ENCODE measurements at regions not wholly inside any gene's neighbourhood (a gene's known extent, or its start where the extent isn't known, plus 50 kb on each side); places are given as distances from the start of the nearest gene placed in this dataset.

DNA sequence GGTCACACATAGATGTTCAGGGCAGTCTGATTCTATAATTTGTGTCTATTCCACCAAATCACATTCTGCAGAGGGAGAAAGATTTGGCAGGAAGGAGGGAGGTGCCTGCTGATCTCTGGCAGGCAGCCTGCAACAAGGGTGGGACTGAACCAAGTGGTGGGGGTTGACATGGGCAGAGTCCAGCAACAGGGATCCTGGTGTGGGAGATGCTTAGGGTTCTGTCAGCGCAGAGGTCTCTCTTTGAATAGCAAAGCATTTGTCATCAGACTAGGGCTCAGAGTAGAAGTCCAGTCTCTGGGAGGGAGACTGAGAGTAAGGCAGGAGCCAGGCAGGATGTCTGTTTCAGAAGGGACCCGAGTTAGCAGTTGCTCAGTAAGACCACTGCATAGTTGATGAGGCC is 94.6 kb downstream of the UTP18 start:
- H3K4me3 ChIP-seq = no peak overlapping the region
- no peak for DNase-seq (ENCODE audit: extremely low spot score)
- no peaks in the 10 kb centered on the region for H3K9me3 ChIP-seq
- WGBS = 36% methylated on average over 2 of the region's 2 CpGs
- no peaks in the 10 kb centered on the region for H3K36me3 ChIP-seq
- TF ChIP-seq, protein P1, sequence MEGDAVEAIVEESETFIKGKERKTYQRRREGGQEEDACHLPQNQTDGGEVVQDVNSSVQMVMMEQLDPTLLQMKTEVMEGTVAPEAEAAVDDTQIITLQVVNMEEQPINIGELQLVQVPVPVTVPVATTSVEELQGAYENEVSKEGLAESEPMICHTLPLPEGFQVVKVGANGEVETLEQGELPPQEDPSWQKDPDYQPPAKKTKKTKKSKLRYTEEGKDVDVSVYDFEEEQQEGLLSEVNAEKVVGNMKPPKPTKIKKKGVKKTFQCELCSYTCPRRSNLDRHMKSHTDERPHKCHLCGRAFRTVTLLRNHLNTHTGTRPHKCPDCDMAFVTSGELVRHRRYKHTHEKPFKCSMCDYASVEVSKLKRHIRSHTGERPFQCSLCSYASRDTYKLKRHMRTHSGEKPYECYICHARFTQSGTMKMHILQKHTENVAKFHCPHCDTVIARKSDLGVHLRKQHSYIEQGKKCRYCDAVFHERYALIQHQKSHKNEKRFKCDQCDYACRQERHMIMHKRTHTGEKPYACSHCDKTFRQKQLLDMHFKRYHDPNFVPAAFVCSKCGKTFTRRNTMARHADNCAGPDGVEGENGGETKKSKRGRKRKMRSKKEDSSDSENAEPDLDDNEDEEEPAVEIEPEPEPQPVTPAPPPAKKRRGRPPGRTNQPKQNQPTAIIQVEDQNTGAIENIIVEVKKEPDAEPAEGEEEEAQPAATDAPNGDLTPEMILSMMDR (IDR thresholded peaks at IDR 0.05) = no peak
- no peak for TF ChIP-seq POLR2A (IDR thresholded peaks at IDR 0.05; ENCODE audit: low read depth)
- H3K27ac ChIP-seq (replicated peaks in 1 of 4) = no peak overlapping the region
- peaks cover 0 to 42% (median 29%) of the 10 kb centered on the region in 4 donors for H3K4me1 ChIP-seq
- intact Hi-C loops (cut with DNase I) = no loop called here
- no peaks in the 10 kb centered on the region for H3K27me3 ChIP-seq

DNA sequence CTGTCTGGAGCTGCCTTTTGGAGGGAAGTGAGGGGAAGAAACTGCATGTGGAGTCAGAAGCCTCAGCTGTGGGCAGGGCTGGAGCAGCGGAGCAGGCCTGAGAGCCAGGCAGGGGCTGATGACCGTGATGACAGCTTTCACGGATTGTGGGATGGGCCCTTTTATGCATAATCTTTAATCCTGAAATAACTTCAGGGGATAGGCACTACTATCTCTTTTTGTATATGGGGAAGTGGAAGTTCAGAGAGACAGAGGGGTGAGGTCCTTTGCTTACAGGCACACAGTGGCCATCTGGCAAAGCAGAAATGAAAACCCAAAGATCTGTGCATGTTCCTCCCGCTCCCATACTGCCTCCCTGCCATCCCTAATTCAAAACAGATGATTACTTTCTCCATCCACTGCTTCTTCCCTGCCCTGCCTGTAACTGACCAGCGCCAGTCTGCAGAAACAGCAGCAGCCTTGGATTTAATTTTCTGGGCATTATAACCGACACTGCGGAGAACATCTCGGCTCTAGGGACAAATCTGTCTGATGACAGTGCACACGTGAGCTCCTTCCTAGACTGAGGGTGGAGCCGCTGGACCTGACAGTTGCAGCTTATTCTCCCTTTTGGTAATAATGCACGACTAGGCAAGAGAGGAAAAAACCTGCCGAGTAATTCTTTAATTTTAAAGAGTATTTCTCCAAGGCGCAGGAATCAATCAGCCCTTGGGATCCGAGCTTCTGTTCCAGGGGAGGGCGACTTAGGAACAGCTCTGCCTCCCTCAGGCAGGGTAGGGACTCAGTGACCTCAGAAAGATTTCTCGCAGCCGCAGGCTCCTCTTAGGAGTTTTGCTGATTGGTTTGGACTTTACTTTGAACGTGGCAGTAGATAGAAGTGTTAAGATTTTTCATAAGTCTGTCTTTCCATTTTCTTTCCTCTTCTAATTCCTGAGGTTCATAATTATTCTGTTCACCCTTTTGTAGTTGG is 95.4 kb downstream of the UTP18 start:
- intact Hi-C loops (cut with DNase I) = no loop called here
- no peak for DNase-seq (ENCODE audit: extremely low spot score)
- peaks cover 0 to 42% (median 28%) of the 10 kb centered on the region in 4 donors for H3K4me1 ChIP-seq
- H3K27ac ChIP-seq (replicated peaks in 1 of 4) = no peak overlapping the region
- no peaks in the 10 kb centered on the region for H3K9me3 ChIP-seq
- whole genome bisulfite sequencing = 67% methylated on average over 18 of the region's 18 CpGs
- no peaks in the 10 kb centered on the region for H3K27me3 ChIP-seq
- no peak overlapping the region for H3K4me3 ChIP-seq
- TF ChIP-seq, protein P1 (IDR thresholded peaks at IDR 0.05) = no peak
- no peak for TF ChIP-seq POLR2A (IDR thresholded peaks at IDR 0.05; ENCODE audit: low read depth)
- TF ChIP-seq EP300 (IDR thresholded peaks at IDR 0.05) = no peak
- no peak for TF ChIP-seq POLR2AphosphoS5 (IDR thresholded peaks at IDR 0.05)
- no peaks in the 10 kb centered on the region for H3K36me3 ChIP-seq

GRCh38 chr17:51359055-51359454 is 98.7 kb downstream of the UTP18 start:
- DNase-seq (ENCODE audit: extremely low spot score) = no peak
- intact Hi-C loops (cut with DNase I) = no loop called here
- Histone ChIP-seq H3K27me3 (no peaks in the 10 kb centered on the region), H3K4me1 (peaks cover 0 to 31% (median 20%) of the 10 kb centered on the region in 4 donors), H3K9me3 (no peaks in the 10 kb centered on the region), H3K27ac (replicated peaks in 1 of 4) (no peak overlapping the region), H3K36me3 (no peaks in the 10 kb centered on the region), H3K4me3 (no peak overlapping the region)
- TF ChIP-seq POLR2A (IDR thresholded peaks at IDR 0.05; ENCODE audit: low read depth) (no peak), POLR2AphosphoS5 (IDR thresholded peaks at IDR 0.05) (no peak), EP300 (IDR thresholded peaks at IDR 0.05) (no peak)
- TF ChIP-seq, protein P1 (IDR thresholded peaks at IDR 0.05) = no peak
- WGBS = 90% methylated on average over 4 of the region's 4 CpGs

DNA sequence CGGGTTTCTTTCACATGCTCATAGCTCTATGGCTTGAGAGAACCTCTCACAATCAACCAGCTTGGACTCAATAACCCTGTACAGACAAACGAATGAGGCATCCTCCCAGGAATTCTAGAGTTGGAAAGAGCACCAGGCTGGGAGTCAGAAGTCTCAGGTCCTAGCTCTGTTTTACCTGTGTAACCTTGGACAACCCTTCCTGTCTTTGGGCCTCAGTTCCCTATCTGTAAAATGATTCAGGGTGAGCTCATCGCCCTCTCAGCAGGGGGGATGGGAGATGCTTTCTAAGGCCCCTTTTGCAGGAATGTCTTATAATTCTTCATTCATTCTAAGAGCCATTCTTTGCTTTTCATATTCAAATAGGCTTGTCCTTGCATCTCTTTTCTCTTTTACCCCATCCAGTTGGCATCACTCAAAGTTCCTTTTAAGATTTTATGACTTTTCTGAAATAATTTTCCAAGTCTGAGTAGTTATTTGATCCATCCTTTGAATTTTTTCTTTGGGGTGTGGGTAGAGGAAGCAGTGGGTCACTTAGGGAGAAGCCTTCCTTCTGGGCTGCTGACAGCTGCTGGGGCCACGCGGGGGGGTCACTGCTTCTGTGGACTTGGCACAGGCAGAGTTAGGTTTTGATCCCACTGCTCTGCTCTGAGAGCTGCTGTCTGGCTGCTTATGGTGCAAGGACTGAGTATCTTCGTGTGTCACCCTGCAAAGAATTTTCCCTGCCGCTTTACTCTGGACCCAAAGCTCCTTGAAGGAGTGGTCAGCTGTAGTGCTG is 102.7 kb downstream of the UTP18 start:
- Histone ChIP-seq H3K27ac (replicated peaks in 1 of 4) (no peak overlapping the region), H3K4me1 (peaks cover 0 to 14% (median 8%) of the 10 kb centered on the region in 4 donors), H3K27me3 (no peaks in the 10 kb centered on the region), H3K9me3 (no peaks in the 10 kb centered on the region), H3K36me3 (no peaks in the 10 kb centered on the region), H3K4me3 (no peak overlapping the region)
- WGBS = 45% methylated on average over 7 of the region's 7 CpGs
- no peak for DNase-seq (ENCODE audit: extremely low spot score)
- no peak for TF ChIP-seq POLR2AphosphoS5 (IDR thresholded peaks at IDR 0.05)
- intact Hi-C loops (cut with DNase I) = no loop called here

DNA sequence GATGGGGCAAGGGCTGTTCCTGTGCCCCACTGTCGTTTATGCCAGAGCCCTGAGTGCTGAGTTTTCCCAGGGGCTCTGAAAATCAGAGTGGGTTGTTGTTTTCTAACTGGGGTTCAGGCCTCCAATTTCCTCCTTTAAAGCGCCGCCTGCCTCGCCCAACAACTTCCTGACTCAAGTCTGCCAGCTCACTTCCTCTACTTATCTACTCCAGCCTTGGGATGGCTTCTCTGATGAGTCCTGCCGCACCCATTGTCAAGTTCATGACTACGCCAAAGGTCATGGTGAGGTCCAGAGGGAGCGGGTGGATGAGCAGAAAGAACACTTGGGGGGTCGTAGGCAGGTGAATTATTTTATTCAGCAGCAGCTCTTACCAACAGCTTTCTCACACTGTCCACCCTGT is 104.7 kb downstream of the UTP18 start:
- 78% methylated on average over 8 of the region's 8 CpGs for WGBS
- intact Hi-C loops (cut with DNase I) = no loop called here
- H3K36me3 ChIP-seq = no peaks in the 10 kb centered on the region
- no peaks in the 10 kb centered on the region for H3K9me3 ChIP-seq
- no peak overlapping the region for H3K4me3 ChIP-seq
- H3K27me3 ChIP-seq = no peaks in the 10 kb centered on the region
- no peak for TF ChIP-seq EP300 (IDR thresholded peaks at IDR 0.05)
- TF ChIP-seq, protein P1 (IDR thresholded peaks at IDR 0.05) = no peak
- no peak for TF ChIP-seq POLR2A (IDR thresholded peaks at IDR 0.05; ENCODE audit: low read depth)
- TF ChIP-seq POLR2AphosphoS5 (IDR thresholded peaks at IDR 0.05) = no peak
- no peak for DNase-seq (ENCODE audit: extremely low spot score)
- no peak overlapping the region for H3K27ac ChIP-seq (replicated peaks in 1 of 4)
- H3K4me1 ChIP-seq = peaks cover 0 to 14% (median 8%) of the 10 kb centered on the region in 4 donors

Data from esophagus muscularis mucosa (tissue), 4 donors.